HepG2 (cell line): ENCODE measurements at regions not wholly inside any gene's neighbourhood (a gene's known extent, or its start where the extent isn't known, plus 50 kb on each side); places are given as distances from the start of the nearest gene placed in this dataset.

Source experiments
- ATAC-seq: fragments of 200-7000 bp; cut with Tn5 transposase; 3 replicates; pipeline ENCODE4 v1.9.1; 2020; ENCODE audit warnings: mild to moderate bottlenecking, moderate library complexity
- BruUV-seq: library from RNA; stranded (reverse); fragments of 400-500 nt; replicated peaks from 2 replicates; lab custom pipeline; 2021; lab: Mats Ljungman, UMichigan
- CTCF ChIA-PET: fragments of 300-600 bp; formaldehyde crosslinking; extraction: SDS; loops from one replicate; lab custom pipeline; 2021; ENCODE audit warnings: low total read pairs, inconsistent platforms, low intra/inter-chr PET ratio; lab: Yijun Ruan, JAX
- POLR2A ChIA-PET: fragments of 350-600 bp; sonication (Branson Sonifier 250); formaldehyde crosslinking; loops from one replicate; lab custom pipeline; 2020; ENCODE audit warnings: antibody characterized with exemption, inconsistent platforms; lab: Yijun Ruan, JAX
- DNase-seq: peaks from one replicate; pipeline ENCODE4 v3.0.0-alpha.2; 2015; ENCODE audit warnings: low spot score
- FAIRE-seq: peaks from 3 replicates; lab custom pipeline; 2011; peaks lifted over from hg19 to GRCh38; lab: Jason Lieb, UNC
- H2AFZ ChIP-seq: one replicate; pipeline ENCODE4 v1.6.1; 2011; ENCODE audit warnings: low read length, inconsistent platforms
- H3K27ac ChIP-seq: fragments of 300-600 bp; 3 replicates; pipeline ENCODE4 v1.8.0; 2011; ENCODE audit warnings: mixed run types, mild to moderate bottlenecking, mixed read lengths, low read length, inconsistent platforms; ENCODE audit not compliant: insufficient read depth; ENCODE audit errors: extremely low read length
- H3K27me3 ChIP-seq, 2 experiments: fragments of 200-600 bp in 1 of 2; 2 replicates in 1 of 2; 3 replicates in 1 of 2; pipeline versions ENCODE4 v1.6.0 to v1.8.0; 2011; ENCODE audit warnings: low read length in 2 of 2, mild to moderate bottlenecking in 2 of 2, moderate library complexity in 2 of 2, inconsistent platforms in 1 of 2; ENCODE audit not compliant: insufficient read depth in 2 of 2, control insufficient read depth in 1 of 2
- H3K36me3 ChIP-seq, 2 experiments: fragments of 200-600 bp in 1 of 2; replicated peaks in 1 of 2; 2 replicates in 1 of 2; 3 replicates in 1 of 2; pipeline versions ENCODE4 v1.5.1 to v1.8.0; 2011; ENCODE audit warnings: low read length in 2 of 2, inconsistent platforms in 1 of 2; ENCODE audit not compliant: insufficient read depth in 2 of 2, control insufficient read depth in 1 of 2
- H3K4me1 ChIP-seq: 2 replicates; pipeline ENCODE4 v1.5.1; 2012; ENCODE audit warnings: low read length, inconsistent platforms; ENCODE audit not compliant: insufficient read depth
- H3K4me2 ChIP-seq: 2 replicates; pipeline ENCODE4 v1.6.0; 2011; ENCODE audit warnings: low read depth, low read length, inconsistent platforms
- H3K4me3 ChIP-seq, 3 experiments: fragments of 200-600 bp in 1 of 3; sonication (generic), shearing (Covaris generic) in 1 of 3; replicated peaks in 1 of 3; 2 replicates each; pipeline ENCODE4 v1.5.1; 2011 to 2016; ENCODE audit warnings: low read length in 3 of 3, inconsistent platforms in 2 of 3, low read depth in 2 of 3, mild to moderate bottlenecking in 2 of 3, control low read depth in 1 of 3, mixed read lengths in 1 of 3; ENCODE audit not compliant: insufficient read depth in 1 of 3
- H3K79me2 ChIP-seq: one replicate; pipeline ENCODE4 v1.6.1; 2011; ENCODE audit warnings: low read length, inconsistent platforms; ENCODE audit not compliant: insufficient read depth
- H3K9ac ChIP-seq: 2 replicates; pipeline ENCODE4 v1.6.0; 2011; ENCODE audit warnings: mild to moderate bottlenecking, low read depth, low read length, inconsistent platforms; ENCODE audit not compliant: insufficient read depth
- H3K9me3 ChIP-seq: 2 replicates; pipeline ENCODE4 v1.5.1; 2012; ENCODE audit warnings: mild to moderate bottlenecking, low read length
- H4K20me1 ChIP-seq: 2 replicates; pipeline ENCODE4 v1.6.0; 2011; ENCODE audit warnings: inconsistent platforms, mild to moderate bottlenecking, low read length, moderate library complexity; ENCODE audit not compliant: insufficient read depth
- CENPX ChIP-seq: sonication (generic); formaldehyde crosslinking; IDR thresholded peaks from 2 replicates; pipeline ENCODE4 v1.9.0; 2021; ENCODE audit warnings: mild to moderate bottlenecking, missing genetic modification reagents, moderate library complexity
- SIN3A ChIP-seq: IDR thresholded peaks from 2 replicates; pipeline ENCODE4 v1.6.1; 2011; ENCODE audit warnings: low read depth, mild to moderate bottlenecking, control low read depth, low read length, borderline replicate concordance
- ZKSCAN1 ChIP-seq: fragments of 150-350 bp; IDR thresholded peaks from 2 replicates; pipeline ENCODE4 v1.6.1; 2014; ENCODE audit warnings: low read length
- ZNF660 ChIP-seq: sonication (generic); formaldehyde crosslinking; IDR thresholded peaks from 2 replicates; pipeline ENCODE4 v1.5.1; 2020; ENCODE audit warnings: mild to moderate bottlenecking, low read depth, missing genetic modification reagents, borderline replicate concordance
- ZSCAN9 ChIP-seq: IDR thresholded peaks from 2 replicates; pipeline ENCODE4 v1.6.1; 2016; ENCODE audit warnings: borderline replicate concordance
- in situ Hi-C: cut with HindIII; loops from 2 replicates; pipeline ENCODE4 v1.10.0; 2017; ENCODE audit warnings: low pct_unique_long_range_greater_than_20kb; ENCODE audit not compliant: extremely low pct_ligation_motif_present
- intact Hi-C: fragments of 100-400 bp; cut with micrococcal nuclease; formaldehyde crosslinking; loops from one replicate; pipeline ENCODE4 v1.10.0; 2022; ENCODE audit not compliant: unreplicated experiment
- TF ChIP-seq, protein P1 (sequence below): sonication (generic); formaldehyde crosslinking; IDR thresholded peaks from 2 replicates; pipeline ENCODE4 v1.9.0; 2021; ENCODE audit warnings: missing genetic modification reagents, mild to moderate bottlenecking, borderline replicate concordance
- TF ChIP-seq, protein P2 (sequence below): sonication (generic); formaldehyde crosslinking; IDR thresholded peaks from 2 replicates; pipeline ENCODE4 v1.4.0; 2020; ENCODE audit warnings: missing genetic modification reagents, borderline replicate concordance
- TF ChIP-seq, protein P3 (sequence below): sonication (generic); formaldehyde crosslinking; IDR thresholded peaks from 2 replicates; pipeline ENCODE4 v1.4.0; 2020; ENCODE audit warnings: missing genetic modification reagents, borderline replicate concordance
- TF ChIP-seq, protein P4 (sequence below): sonication (generic); formaldehyde crosslinking; IDR thresholded peaks from 2 replicates; pipeline ENCODE4 v1.5.0; 2020; ENCODE audit warnings: missing genetic modification reagents
- TF ChIP-seq, protein P5 (sequence below): sonication (generic); formaldehyde crosslinking; IDR thresholded peaks from 2 replicates; pipeline ENCODE4 v1.5.1; 2020; ENCODE audit warnings: missing genetic modification reagents, mild to moderate bottlenecking, borderline replicate concordance
- TF ChIP-seq, protein P6 (sequence below): sonication (generic); formaldehyde crosslinking; IDR thresholded peaks from 2 replicates; pipeline ENCODE4 v1.4.0; 2020; ENCODE audit warnings: missing genetic modification reagents

DNA sequence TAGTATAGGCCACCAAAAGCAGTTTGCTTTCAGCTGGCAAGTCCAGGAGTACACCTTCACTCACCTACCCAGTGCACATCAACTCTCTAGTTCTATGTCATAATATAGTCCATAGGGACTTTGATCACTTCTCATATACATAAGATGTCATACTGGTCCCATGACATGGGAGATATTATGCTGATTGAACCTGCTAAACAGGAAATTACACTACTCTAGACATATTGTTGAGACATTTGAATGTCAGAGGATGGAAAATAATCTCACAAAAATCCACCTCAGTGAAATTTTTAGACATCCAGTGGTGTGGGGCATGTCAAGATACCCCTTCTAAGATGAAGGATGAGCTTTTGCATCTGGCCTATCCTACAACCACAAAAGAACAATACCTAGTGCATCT lies 322.5 kb downstream of the EN1 start:
- H3K4me2 ChIP-seq = no peak overlapping the region
- in situ Hi-C loops = no loop called here
- TF ChIP-seq, protein P1, sequence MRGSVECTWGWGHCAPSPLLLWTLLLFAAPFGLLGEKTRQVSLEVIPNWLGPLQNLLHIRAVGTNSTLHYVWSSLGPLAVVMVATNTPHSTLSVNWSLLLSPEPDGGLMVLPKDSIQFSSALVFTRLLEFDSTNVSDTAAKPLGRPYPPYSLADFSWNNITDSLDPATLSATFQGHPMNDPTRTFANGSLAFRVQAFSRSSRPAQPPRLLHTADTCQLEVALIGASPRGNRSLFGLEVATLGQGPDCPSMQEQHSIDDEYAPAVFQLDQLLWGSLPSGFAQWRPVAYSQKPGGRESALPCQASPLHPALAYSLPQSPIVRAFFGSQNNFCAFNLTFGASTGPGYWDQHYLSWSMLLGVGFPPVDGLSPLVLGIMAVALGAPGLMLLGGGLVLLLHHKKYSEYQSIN = no peak
- no peak for TF ChIP-seq CENPX
- TF ChIP-seq SIN3A = no peak
- TF ChIP-seq, protein P2, sequence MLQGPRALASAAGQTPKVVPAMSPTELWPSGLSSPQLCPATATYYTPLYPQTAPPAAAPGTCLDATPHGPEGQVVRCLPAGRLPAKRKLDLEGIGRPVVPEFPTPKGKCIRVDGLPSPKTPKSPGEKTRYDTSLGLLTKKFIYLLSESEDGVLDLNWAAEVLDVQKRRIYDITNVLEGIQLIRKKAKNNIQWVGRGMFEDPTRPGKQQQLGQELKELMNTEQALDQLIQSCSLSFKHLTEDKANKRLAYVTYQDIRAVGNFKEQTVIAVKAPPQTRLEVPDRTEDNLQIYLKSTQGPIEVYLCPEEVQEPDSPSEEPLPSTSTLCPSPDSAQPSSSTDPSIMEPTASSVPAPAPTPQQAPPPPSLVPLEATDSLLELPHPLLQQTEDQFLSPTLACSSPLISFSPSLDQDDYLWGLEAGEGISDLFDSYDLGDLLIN = no peak
- no peak for TF ChIP-seq ZSCAN9
- TF ChIP-seq, protein P3, sequence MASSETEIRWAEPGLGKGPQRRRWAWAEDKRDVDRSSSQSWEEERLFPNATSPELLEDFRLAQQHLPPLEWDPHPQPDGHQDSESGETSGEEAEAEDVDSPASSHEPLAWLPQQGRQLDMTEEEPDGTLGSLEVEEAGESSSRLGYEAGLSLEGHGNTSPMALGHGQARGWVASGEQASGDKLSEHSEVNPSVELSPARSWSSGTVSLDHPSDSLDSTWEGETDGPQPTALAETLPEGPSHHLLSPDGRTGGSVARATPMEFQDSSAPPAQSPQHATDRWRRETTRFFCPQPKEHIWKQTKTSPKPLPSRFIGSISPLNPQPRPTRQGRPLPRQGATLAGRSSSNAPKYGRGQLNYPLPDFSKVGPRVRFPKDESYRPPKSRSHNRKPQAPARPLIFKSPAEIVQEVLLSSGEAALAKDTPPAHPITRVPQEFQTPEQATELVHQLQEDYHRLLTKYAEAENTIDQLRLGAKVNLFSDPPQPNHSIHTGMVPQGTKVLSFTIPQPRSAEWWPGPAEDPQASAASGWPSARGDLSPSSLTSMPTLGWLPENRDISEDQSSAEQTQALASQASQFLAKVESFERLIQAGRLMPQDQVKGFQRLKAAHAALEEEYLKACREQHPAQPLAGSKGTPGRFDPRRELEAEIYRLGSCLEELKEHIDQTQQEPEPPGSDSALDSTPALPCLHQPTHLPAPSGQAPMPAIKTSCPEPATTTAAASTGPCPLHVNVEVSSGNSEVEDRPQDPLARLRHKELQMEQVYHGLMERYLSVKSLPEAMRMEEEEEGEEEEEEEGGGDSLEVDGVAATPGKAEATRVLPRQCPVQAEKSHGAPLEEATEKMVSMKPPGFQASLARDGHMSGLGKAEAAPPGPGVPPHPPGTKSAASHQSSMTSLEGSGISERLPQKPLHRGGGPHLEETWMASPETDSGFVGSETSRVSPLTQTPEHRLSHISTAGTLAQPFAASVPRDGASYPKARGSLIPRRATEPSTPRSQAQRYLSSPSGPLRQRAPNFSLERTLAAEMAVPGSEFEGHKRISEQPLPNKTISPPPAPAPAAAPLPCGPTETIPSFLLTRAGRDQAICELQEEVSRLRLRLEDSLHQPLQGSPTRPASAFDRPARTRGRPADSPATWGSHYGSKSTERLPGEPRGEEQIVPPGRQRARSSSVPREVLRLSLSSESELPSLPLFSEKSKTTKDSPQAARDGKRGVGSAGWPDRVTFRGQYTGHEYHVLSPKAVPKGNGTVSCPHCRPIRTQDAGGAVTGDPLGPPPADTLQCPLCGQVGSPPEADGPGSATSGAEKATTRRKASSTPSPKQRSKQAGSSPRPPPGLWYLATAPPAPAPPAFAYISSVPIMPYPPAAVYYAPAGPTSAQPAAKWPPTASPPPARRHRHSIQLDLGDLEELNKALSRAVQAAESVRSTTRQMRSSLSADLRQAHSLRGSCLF (CRISPR knock-in tag) = no peak
- TF ChIP-seq, protein P4, sequence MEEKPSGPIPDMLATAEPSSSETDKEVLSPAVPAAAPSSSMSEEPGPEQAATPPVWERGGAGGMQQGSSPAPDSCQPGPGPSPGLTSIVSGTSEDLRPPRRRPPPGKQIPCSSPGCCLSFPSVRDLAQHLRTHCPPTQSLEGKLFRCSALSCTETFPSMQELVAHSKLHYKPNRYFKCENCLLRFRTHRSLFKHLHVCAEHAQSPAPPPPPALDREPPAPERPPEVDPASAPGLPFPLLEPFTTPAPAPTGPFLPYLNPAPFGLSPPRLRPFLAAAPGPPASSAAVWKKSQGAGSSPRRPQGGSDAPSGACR (CRISPR knock-in tag) = no peak
- no peak for TF ChIP-seq ZKSCAN1
- TF ChIP-seq, protein P5, sequence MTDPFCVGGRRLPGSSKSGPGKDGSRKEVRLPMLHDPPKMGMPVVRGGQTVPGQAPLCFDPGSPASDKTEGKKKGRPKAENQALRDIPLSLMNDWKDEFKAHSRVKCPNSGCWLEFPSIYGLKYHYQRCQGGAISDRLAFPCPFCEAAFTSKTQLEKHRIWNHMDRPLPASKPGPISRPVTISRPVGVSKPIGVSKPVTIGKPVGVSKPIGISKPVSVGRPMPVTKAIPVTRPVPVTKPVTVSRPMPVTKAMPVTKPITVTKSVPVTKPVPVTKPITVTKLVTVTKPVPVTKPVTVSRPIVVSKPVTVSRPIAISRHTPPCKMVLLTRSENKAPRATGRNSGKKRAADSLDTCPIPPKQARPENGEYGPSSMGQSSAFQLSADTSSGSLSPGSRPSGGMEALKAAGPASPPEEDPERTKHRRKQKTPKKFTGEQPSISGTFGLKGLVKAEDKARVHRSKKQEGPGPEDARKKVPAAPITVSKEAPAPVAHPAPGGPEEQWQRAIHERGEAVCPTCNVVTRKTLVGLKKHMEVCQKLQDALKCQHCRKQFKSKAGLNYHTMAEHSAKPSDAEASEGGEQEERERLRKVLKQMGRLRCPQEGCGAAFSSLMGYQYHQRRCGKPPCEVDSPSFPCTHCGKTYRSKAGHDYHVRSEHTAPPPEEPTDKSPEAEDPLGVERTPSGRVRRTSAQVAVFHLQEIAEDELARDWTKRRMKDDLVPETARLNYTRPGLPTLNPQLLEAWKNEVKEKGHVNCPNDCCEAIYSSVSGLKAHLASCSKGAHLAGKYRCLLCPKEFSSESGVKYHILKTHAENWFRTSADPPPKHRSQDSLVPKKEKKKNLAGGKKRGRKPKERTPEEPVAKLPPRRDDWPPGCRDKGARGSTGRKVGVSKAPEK (CRISPR knock-in tag) = no peak
- TF ChIP-seq, protein P6, sequence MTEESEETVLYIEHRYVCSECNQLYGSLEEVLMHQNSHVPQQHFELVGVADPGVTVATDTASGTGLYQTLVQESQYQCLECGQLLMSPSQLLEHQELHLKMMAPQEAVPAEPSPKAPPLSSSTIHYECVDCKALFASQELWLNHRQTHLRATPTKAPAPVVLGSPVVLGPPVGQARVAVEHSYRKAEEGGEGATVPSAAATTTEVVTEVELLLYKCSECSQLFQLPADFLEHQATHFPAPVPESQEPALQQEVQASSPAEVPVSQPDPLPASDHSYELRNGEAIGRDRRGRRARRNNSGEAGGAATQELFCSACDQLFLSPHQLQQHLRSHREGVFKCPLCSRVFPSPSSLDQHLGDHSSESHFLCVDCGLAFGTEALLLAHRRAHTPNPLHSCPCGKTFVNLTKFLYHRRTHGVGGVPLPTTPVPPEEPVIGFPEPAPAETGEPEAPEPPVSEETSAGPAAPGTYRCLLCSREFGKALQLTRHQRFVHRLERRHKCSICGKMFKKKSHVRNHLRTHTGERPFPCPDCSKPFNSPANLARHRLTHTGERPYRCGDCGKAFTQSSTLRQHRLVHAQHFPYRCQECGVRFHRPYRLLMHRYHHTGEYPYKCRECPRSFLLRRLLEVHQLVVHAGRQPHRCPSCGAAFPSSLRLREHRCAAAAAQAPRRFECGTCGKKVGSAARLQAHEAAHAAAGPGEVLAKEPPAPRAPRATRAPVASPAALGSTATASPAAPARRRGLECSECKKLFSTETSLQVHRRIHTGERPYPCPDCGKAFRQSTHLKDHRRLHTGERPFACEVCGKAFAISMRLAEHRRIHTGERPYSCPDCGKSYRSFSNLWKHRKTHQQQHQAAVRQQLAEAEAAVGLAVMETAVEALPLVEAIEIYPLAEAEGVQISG (CRISPR knock-in tag) = no peak
- no peak for TF ChIP-seq ZNF660 (CRISPR knock-in tag)

More for the DNA sequence above, 322.5 kb downstream of the EN1 start:
- DNase-seq (no peak), FAIRE-seq (no peak), ATAC-seq (no peak)
- H3K9me3 ChIP-seq = peaks cover 28% of the 10 kb centered on the region
- intact Hi-C loops = no loop called here
- H3K27me3 ChIP-seq = no peaks in the 10 kb centered on the region
- no peaks in the 10 kb centered on the region for H3K36me3 ChIP-seq
- ChIA-PET CTCF (no interaction called here), POLR2A (no interaction called here)
- H3K4me3 ChIP-seq = no peak overlapping the region
- H3K27ac ChIP-seq = no peak overlapping the region
- H4K20me1 ChIP-seq = no peaks in the 10 kb centered on the region
- H3K79me2 ChIP-seq = no peaks in the 10 kb centered on the region
- BruUV-seq = no TSS peak
- no peak overlapping the region for H3K9ac ChIP-seq
- H3K4me1 ChIP-seq = no peaks in the 10 kb centered on the region
- H2AFZ ChIP-seq = no peak overlapping the region
